ENCODE measurements at regions not wholly inside any gene's neighbourhood (a gene's known extent, or its start where the extent isn't known, plus 50 kb on each side); places are given as distances from the start of the nearest gene placed in this dataset.

- Histone ChIP-seq H3K4me3 (replicated peaks in 1 of 3) (no peak overlapping the region), H3K27ac (no peak overlapping the region), H3K4me1 (no peaks in the 10 kb centered on the region), H3K9me3 (no peaks in the 10 kb centered on the region), H3K27me3 (no peaks in the 10 kb centered on the region), H3K36me3 (no peaks in the 10 kb centered on the region)
- TF ChIP-seq CTCF (IDR thresholded peaks at IDR 0.05) (no peak), POLR2A (IDR thresholded peaks at IDR 0.05) (no peak)
- WGBS, 2 donors: 84 to 93% methylated on average over 1 of the region's 1 CpG
- no peak for DNase-seq
- intact Hi-C loops (cut with DNase I): no loop called here
These were observed 776.1 kb upstream of the SEMA6D start for GRCh38 chr15:46941241-46941640.

GRCh38 chr15:46946953-46947352, 770.4 kb upstream of the SEMA6D start:
- Histone ChIP-seq H3K27ac (no peak overlapping the region), H3K36me3 (no peaks in the 10 kb centered on the region), H3K27me3 (no peaks in the 10 kb centered on the region), H3K9me3 (no peaks in the 10 kb centered on the region), H3K4me3 (replicated peaks in 1 of 3) (no peak overlapping the region), H3K4me1 (no peaks in the 10 kb centered on the region)
- 87 to 95% methylated on average over 3 of the region's 3 CpGs for WGBS, 2 donors
- no peak for DNase-seq
- TF ChIP-seq POLR2A (IDR thresholded peaks at IDR 0.05) (no peak), CTCF (IDR thresholded peaks at IDR 0.05) (no peak)
- intact Hi-C loops (cut with DNase I): no loop called here

GRCh38 chr15:46955576-46955975, 761.7 kb upstream of the SEMA6D start:
- no peaks in the 10 kb centered on the region for H3K9me3 ChIP-seq
- no peak for TF ChIP-seq POLR2A (IDR thresholded peaks at IDR 0.05)
- no peak for TF ChIP-seq CTCF (IDR thresholded peaks at IDR 0.05)
- no peak for DNase-seq
- no peaks in the 10 kb centered on the region for H3K27me3 ChIP-seq
- no peak overlapping the region for H3K27ac ChIP-seq
- WGBS, 2 donors: 76 to 78% methylated on average over 3 of the region's 3 CpGs
- H3K4me1 ChIP-seq: no peaks in the 10 kb centered on the region
- no peak overlapping the region for H3K4me3 ChIP-seq (replicated peaks in 1 of 3)
- intact Hi-C loops (cut with DNase I): no loop called here
- no peaks in the 10 kb centered on the region for H3K36me3 ChIP-seq

- DNase-seq: no peak
- Histone ChIP-seq H3K27me3 (no peaks in the 10 kb centered on the region), H3K4me3 (replicated peaks in 1 of 3) (no peak overlapping the region), H3K27ac (no peak overlapping the region), H3K36me3 (no peaks in the 10 kb centered on the region), H3K9me3 (no peaks in the 10 kb centered on the region), H3K4me1 (no peaks in the 10 kb centered on the region)
- intact Hi-C loops (cut with DNase I): no loop called here
- 71 to 75% methylated on average over 3 of the region's 3 CpGs for WGBS, 2 donors
- no peak for TF ChIP-seq POLR2A (IDR thresholded peaks at IDR 0.05)
- no peak for TF ChIP-seq CTCF (IDR thresholded peaks at IDR 0.05)
These were observed 760.8 kb upstream of the SEMA6D start for GRCh38 chr15:46956456-46956855.

- no peak for DNase-seq
- Histone ChIP-seq H3K36me3 (no peaks in the 10 kb centered on the region), H3K4me1 (no peaks in the 10 kb centered on the region), H3K9me3 (no peaks in the 10 kb centered on the region), H3K27me3 (no peaks in the 10 kb centered on the region), H3K4me3 (replicated peaks in 1 of 3) (no peak overlapping the region), H3K27ac (no peak overlapping the region)
- TF ChIP-seq POLR2A (IDR thresholded peaks at IDR 0.05): no peak
- no peak for TF ChIP-seq CTCF (IDR thresholded peaks at IDR 0.05)
- WGBS, 2 donors: 82 to 84% methylated on average over 1 of the region's 1 CpG
- intact Hi-C loops (cut with DNase I): no loop called here
These were observed 760.4 kb upstream of the SEMA6D start for GRCh38 chr15:46956881-46957280.

Measured in thyroid gland (tissue), 4 donors.